Endothelial cell of umbilical vein (primary cell): ENCODE measurements at regions not wholly inside any gene's neighbourhood (a gene's known extent, or its start where the extent isn't known, plus 50 kb on each side); places are given as distances from the start of the nearest gene placed in this dataset.

Source experiments
- BruUV-seq: library from RNA; stranded (reverse); fragments of 400-500 nt; replicated peaks from 2 replicates; lab custom pipeline; 2021; lab: Mats Ljungman, UMichigan
- CTCF ChIA-PET: fragments of 300-600, 350-600 bp; sonication (Branson Sonifier 250); formaldehyde crosslinking; loops from one replicate; lab custom pipeline; 2021; ENCODE audit warnings: antibody characterized with exemption, inconsistent platforms; lab: Charles Lee
- POLR2A ChIA-PET: fragments of 300-600, 350-600 bp; sonication (Branson Sonifier 250); formaldehyde crosslinking; loops from one replicate; lab custom pipeline; 2021; ENCODE audit warnings: antibody characterized with exemption, inconsistent platforms; lab: Charles Lee
- DNase-seq: peaks from one replicate; pipeline ENCODE4 v3.0.0-alpha.2; 2011; ENCODE audit warnings: low read depth, low spot score
- FAIRE-seq: peaks from 2 replicates; lab custom pipeline; 2011; peaks lifted over from hg19 to GRCh38; lab: Jason Lieb, UNC
- H2AFZ ChIP-seq: 2 replicates; pipeline ENCODE4 v1.6.0; 2012; ENCODE audit warnings: low read depth, low read length, control low read depth, inconsistent platforms
- H3K27ac ChIP-seq: 2 replicates; pipeline ENCODE4 v1.5.1; 2011; ENCODE audit warnings: low read depth, mild to moderate bottlenecking, control low read depth, low read length, moderate library complexity; ENCODE audit not compliant: insufficient read depth
- H3K27me3 ChIP-seq, 2 experiments: 2 replicates each; pipeline versions ENCODE4 v1.6.0 to v1.6.1; 2011; ENCODE audit warnings: low read length in 2 of 2, mixed read lengths in 1 of 2; ENCODE audit not compliant: control insufficient read depth in 2 of 2, insufficient read depth in 2 of 2
- H3K36me3 ChIP-seq, 2 experiments: 2 replicates in 1 of 2; 3 replicates in 1 of 2; pipeline ENCODE4 v1.5.1; 2011; ENCODE audit warnings: low read length in 2 of 2, mild to moderate bottlenecking in 1 of 2, moderate library complexity in 1 of 2; ENCODE audit not compliant: control insufficient read depth in 2 of 2, insufficient read depth in 2 of 2; ENCODE audit errors: extremely low read depth in 1 of 2
- H3K4me1 ChIP-seq: 3 replicates; pipeline ENCODE4 v1.5.1; 2011; ENCODE audit warnings: mild to moderate bottlenecking, low read length; ENCODE audit not compliant: control insufficient read depth, insufficient read depth; ENCODE audit errors: extremely low read depth
- H3K4me2 ChIP-seq: 2 replicates; pipeline ENCODE4 v1.6.1; 2011; ENCODE audit warnings: low read length, control low read depth, mixed read lengths; ENCODE audit not compliant: insufficient read depth
- H3K4me3 ChIP-seq, 3 experiments: fragments of 200-600 bp in 1 of 3; sonication (generic), shearing (Covaris generic) in 1 of 3; replicated peaks in 1 of 3; 2 replicates each; pipeline ENCODE4 v1.5.1; 2011 to 2016; ENCODE audit warnings: control low read depth in 3 of 3, low read length in 3 of 3, mild to moderate bottlenecking in 2 of 3, inconsistent platforms in 1 of 3, low read depth in 1 of 3, moderate library complexity in 1 of 3; ENCODE audit not compliant: insufficient read depth in 1 of 3
- H3K79me2 ChIP-seq: 2 replicates; pipeline ENCODE4 v1.6.0; 2012; ENCODE audit warnings: low read length, inconsistent platforms; ENCODE audit not compliant: control insufficient read depth, insufficient read depth
- H3K9ac ChIP-seq: replicated peaks from 2 replicates; pipeline ENCODE3; 2011; ENCODE audit warnings: low read length, control low read depth; ENCODE audit not compliant: insufficient read depth; ENCODE audit errors: extremely low read depth
- H3K9me1 ChIP-seq: replicated peaks from 3 replicates; pipeline ENCODE4 v1.6.0; 2011; ENCODE audit warnings: mild to moderate bottlenecking, low read length; ENCODE audit not compliant: control insufficient read depth, insufficient read depth; ENCODE audit errors: extremely low read depth
- H3K9me3 ChIP-seq: replicated peaks from 2 replicates; pipeline ENCODE4 v1.5.1; 2012; ENCODE audit warnings: low read length, inconsistent platforms; ENCODE audit not compliant: control insufficient read depth, insufficient read depth
- H4K20me1 ChIP-seq: replicated peaks from 2 replicates; pipeline ENCODE3; 2011; ENCODE audit warnings: mild to moderate bottlenecking, low read length; ENCODE audit not compliant: control insufficient read depth, insufficient read depth; ENCODE audit errors: extremely low read depth
- FOS ChIP-seq: IDR thresholded peaks from 2 replicates; pipeline ENCODE4 v1.6.1; 2011; ENCODE audit warnings: mild to moderate bottlenecking, low read length, moderate library complexity, borderline replicate concordance; ENCODE audit not compliant: insufficient read depth
- JUN ChIP-seq: IDR thresholded peaks from 2 replicates; pipeline ENCODE4 v1.6.1; 2011; ENCODE audit warnings: borderline replicate concordance, low read depth; ENCODE audit not compliant: insufficient read length, insufficient read depth
- MYC ChIP-seq: IDR thresholded peaks from one replicate; pipeline ENCODE4 v1.6.1; 2011; ENCODE audit warnings: mild to moderate bottlenecking, low read depth, low read length
- POLR2AphosphoS5 ChIP-seq: IDR thresholded peaks from 2 replicates; pipeline ENCODE4 v1.6.1; 2012; ENCODE audit warnings: low read depth, mild to moderate bottlenecking, control low read depth, low read length, moderate library complexity; ENCODE audit not compliant: insufficient read depth
- dilution Hi-C: fragments of 300-500 bp; cut with MboI; formaldehyde crosslinking; loops from one replicate; pipeline ENCODE4 v1.15.0; 2019; ENCODE audit warnings: low sequenced_read_pairs; ENCODE audit not compliant: extremely low pct_ligation_motif_present
- intact Hi-C: fragments of 100-400 bp; cut with micrococcal nuclease; formaldehyde crosslinking; loops from one replicate; pipeline ENCODE4 v1.10.0; 2022
- TF ChIP-seq, protein P1 (sequence below), 2 donors: IDR thresholded peaks; 1 replicate in 1 of 2; 2 replicates in 1 of 2; pipeline ENCODE4 v1.5.1; 2011; ENCODE audit warnings: low read length in 2 of 2, mild to moderate bottlenecking in 2 of 2, moderate library complexity in 2 of 2, control low read depth in 1 of 2, inconsistent platforms in 1 of 2, low read depth in 1 of 2; ENCODE audit not compliant: insufficient read depth in 1 of 2; ENCODE audit errors: extremely low read depth in 1 of 2

DNA sequence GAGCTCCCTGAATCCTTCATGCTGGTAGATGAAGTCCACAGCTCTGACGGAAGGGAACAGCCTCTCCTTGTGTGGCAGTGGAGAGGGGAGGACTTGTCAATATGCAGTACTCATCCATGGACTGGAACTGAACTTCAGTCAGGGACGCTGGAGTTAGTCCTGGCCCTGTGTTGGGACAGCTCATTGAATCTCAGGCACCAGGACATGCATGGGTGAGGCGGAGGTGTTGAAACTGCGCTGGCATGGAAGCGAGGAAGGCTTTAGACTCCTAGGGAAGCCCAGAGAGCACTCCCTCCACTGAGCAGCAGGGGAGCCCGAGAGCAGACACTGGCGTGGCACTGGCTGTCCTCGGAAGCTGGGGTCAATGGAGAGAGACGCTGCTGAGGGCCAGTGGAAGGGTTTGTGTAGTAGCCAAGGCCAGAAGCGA lies 161.3 kb upstream of the GGTLC1 start:
- no peaks in the 10 kb centered on the region for H3K79me2 ChIP-seq
- no peak for DNase-seq
- no peak overlapping the region for H2AFZ ChIP-seq
- H3K27ac ChIP-seq: no peak overlapping the region
- no peaks in the 10 kb centered on the region for H3K9me3 ChIP-seq
- TF ChIP-seq POLR2AphosphoS5: no peak
- TF ChIP-seq, protein P1, sequence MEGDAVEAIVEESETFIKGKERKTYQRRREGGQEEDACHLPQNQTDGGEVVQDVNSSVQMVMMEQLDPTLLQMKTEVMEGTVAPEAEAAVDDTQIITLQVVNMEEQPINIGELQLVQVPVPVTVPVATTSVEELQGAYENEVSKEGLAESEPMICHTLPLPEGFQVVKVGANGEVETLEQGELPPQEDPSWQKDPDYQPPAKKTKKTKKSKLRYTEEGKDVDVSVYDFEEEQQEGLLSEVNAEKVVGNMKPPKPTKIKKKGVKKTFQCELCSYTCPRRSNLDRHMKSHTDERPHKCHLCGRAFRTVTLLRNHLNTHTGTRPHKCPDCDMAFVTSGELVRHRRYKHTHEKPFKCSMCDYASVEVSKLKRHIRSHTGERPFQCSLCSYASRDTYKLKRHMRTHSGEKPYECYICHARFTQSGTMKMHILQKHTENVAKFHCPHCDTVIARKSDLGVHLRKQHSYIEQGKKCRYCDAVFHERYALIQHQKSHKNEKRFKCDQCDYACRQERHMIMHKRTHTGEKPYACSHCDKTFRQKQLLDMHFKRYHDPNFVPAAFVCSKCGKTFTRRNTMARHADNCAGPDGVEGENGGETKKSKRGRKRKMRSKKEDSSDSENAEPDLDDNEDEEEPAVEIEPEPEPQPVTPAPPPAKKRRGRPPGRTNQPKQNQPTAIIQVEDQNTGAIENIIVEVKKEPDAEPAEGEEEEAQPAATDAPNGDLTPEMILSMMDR (IDR thresholded peaks at IDR 0.05; ENCODE audit: extremely low read depth in 1 of 2, insufficient read depth in 1 of 2, low read depth in 1 of 2, low read length in 2 of 2): peak; percentile 24 to 66
- H3K4me3 ChIP-seq: no peak overlapping the region
- peak; percentile 66 for FAIRE-seq
- no peaks in the 10 kb centered on the region for H3K9me1 ChIP-seq
- no TSS peak for BruUV-seq
- no peak overlapping the region for H3K4me2 ChIP-seq
- POLR2A ChIA-PET: no interaction called here
- no peaks in the 10 kb centered on the region for H3K36me3 ChIP-seq
- intact Hi-C loops: loop anchor here (10.0 kb wide), 1 partner anchor 1555 kb away; no protein-coding TSS in a partner anchor
- H3K27me3 ChIP-seq: peaks cover 0 to 2% of the 10 kb centered on the region in 2 experiments
- no peaks in the 10 kb centered on the region for H3K4me1 ChIP-seq
- CTCF ChIA-PET: interaction anchor here (0.6 to 2.5 kb wide), 6 partner anchors 9 to 119 kb away, joined by 3 to 14 read pairs (median 4); no protein-coding TSS in a partner anchor
- no peak overlapping the region for H3K9ac ChIP-seq
- H4K20me1 ChIP-seq: no peaks in the 10 kb centered on the region
- dilution Hi-C loops: no loop called here

DNA sequence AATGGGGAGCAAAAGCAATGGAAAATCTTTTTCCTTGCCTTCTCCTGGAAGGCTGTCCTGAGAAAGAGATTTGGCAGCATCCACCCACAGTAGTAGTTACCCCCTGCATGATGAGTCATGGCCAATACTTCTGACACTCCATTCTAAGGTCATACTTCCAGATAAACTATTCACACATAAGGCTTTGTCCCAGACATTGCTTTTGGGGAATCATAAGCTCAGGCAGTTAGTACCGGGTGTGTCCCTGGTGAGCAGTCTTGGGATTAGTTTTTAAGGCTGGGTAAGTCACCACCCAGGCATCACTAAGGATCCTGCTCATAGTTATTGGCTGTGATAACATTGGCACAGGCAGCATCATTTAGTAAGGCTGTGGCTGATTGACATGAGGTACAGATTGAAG lies 160.6 kb upstream of the GGTLC1 start:
- Histone ChIP-seq H3K27ac (no peak overlapping the region), H3K27me3 (no peaks in the 10 kb centered on the region), H3K9me1 (no peaks in the 10 kb centered on the region), H4K20me1 (no peaks in the 10 kb centered on the region), H2AFZ (no peak overlapping the region), H3K36me3 (no peaks in the 10 kb centered on the region), H3K79me2 (no peaks in the 10 kb centered on the region), H3K9ac (no peak overlapping the region), H3K4me2 (no peak overlapping the region), H3K9me3 (no peaks in the 10 kb centered on the region), H3K4me3 (no peak overlapping the region), H3K4me1 (no peaks in the 10 kb centered on the region)
- ChIA-PET CTCF (interaction anchor here (1.2 to 2.5 kb wide), 5 partner anchors 9 to 118 kb away, joined by 4 to 14 read pairs (median 5); no protein-coding TSS in a partner anchor), POLR2A (no interaction called here)
- intact Hi-C loops (loop anchor here (10.0 kb wide), 1 partner anchor 1556 kb away; no protein-coding TSS in a partner anchor), dilution Hi-C loops (no loop called here)
- no peak for TF ChIP-seq MYC
- peak; percentile 18 for TF ChIP-seq FOS
- TF ChIP-seq JUN: peak; percentile 14
- no TSS peak for BruUV-seq
- FAIRE-seq (no peak), DNase-seq (no peak)
